Endothelial cell of umbilical vein (primary cell): ENCODE measurements at regions not wholly inside any gene's neighbourhood (a gene's known extent, or its start where the extent isn't known, plus 50 kb on each side); places are given as distances from the start of the nearest gene placed in this dataset.

ENCODE experiments used
- BruUV-seq: library from RNA; stranded (reverse); fragments of 400-500 nt; replicated peaks from 2 replicates; lab custom pipeline; 2021; lab: Mats Ljungman, UMichigan
- CTCF ChIA-PET: fragments of 300-600, 350-600 bp; sonication (Branson Sonifier 250); formaldehyde crosslinking; loops from one replicate; lab custom pipeline; 2021; ENCODE audit warnings: antibody characterized with exemption, inconsistent platforms; lab: Charles Lee
- POLR2A ChIA-PET: fragments of 300-600, 350-600 bp; sonication (Branson Sonifier 250); formaldehyde crosslinking; loops from one replicate; lab custom pipeline; 2021; ENCODE audit warnings: antibody characterized with exemption, inconsistent platforms; lab: Charles Lee
- DNase-seq: peaks from one replicate; pipeline ENCODE4 v3.0.0-alpha.2; 2011; ENCODE audit warnings: low read depth, low spot score
- FAIRE-seq: peaks from 2 replicates; lab custom pipeline; 2011; peaks lifted over from hg19 to GRCh38; lab: Jason Lieb, UNC
- H2AFZ ChIP-seq: 2 replicates; pipeline ENCODE4 v1.6.0; 2012; ENCODE audit warnings: low read depth, low read length, control low read depth, inconsistent platforms
- H3K27ac ChIP-seq: 2 replicates; pipeline ENCODE4 v1.5.1; 2011; ENCODE audit warnings: low read depth, mild to moderate bottlenecking, control low read depth, low read length, moderate library complexity; ENCODE audit not compliant: insufficient read depth
- H3K27me3 ChIP-seq, 2 experiments: 2 replicates each; pipeline versions ENCODE4 v1.6.0 to v1.6.1; 2011; ENCODE audit warnings: low read length in 2 of 2, mixed read lengths in 1 of 2; ENCODE audit not compliant: control insufficient read depth in 2 of 2, insufficient read depth in 2 of 2
- H3K36me3 ChIP-seq, 2 experiments: 2 replicates in 1 of 2; 3 replicates in 1 of 2; pipeline ENCODE4 v1.5.1; 2011; ENCODE audit warnings: low read length in 2 of 2, mild to moderate bottlenecking in 1 of 2, moderate library complexity in 1 of 2; ENCODE audit not compliant: control insufficient read depth in 2 of 2, insufficient read depth in 2 of 2; ENCODE audit errors: extremely low read depth in 1 of 2
- H3K4me1 ChIP-seq: 3 replicates; pipeline ENCODE4 v1.5.1; 2011; ENCODE audit warnings: mild to moderate bottlenecking, low read length; ENCODE audit not compliant: control insufficient read depth, insufficient read depth; ENCODE audit errors: extremely low read depth
- H3K4me2 ChIP-seq: 2 replicates; pipeline ENCODE4 v1.6.1; 2011; ENCODE audit warnings: low read length, control low read depth, mixed read lengths; ENCODE audit not compliant: insufficient read depth
- H3K4me3 ChIP-seq, 3 experiments: fragments of 200-600 bp in 1 of 3; sonication (generic), shearing (Covaris generic) in 1 of 3; replicated peaks in 1 of 3; 2 replicates each; pipeline ENCODE4 v1.5.1; 2011 to 2016; ENCODE audit warnings: control low read depth in 3 of 3, low read length in 3 of 3, mild to moderate bottlenecking in 2 of 3, inconsistent platforms in 1 of 3, low read depth in 1 of 3, moderate library complexity in 1 of 3; ENCODE audit not compliant: insufficient read depth in 1 of 3
- H3K79me2 ChIP-seq: 2 replicates; pipeline ENCODE4 v1.6.0; 2012; ENCODE audit warnings: low read length, inconsistent platforms; ENCODE audit not compliant: control insufficient read depth, insufficient read depth
- H3K9ac ChIP-seq: replicated peaks from 2 replicates; pipeline ENCODE3; 2011; ENCODE audit warnings: low read length, control low read depth; ENCODE audit not compliant: insufficient read depth; ENCODE audit errors: extremely low read depth
- H3K9me1 ChIP-seq: replicated peaks from 3 replicates; pipeline ENCODE4 v1.6.0; 2011; ENCODE audit warnings: mild to moderate bottlenecking, low read length; ENCODE audit not compliant: control insufficient read depth, insufficient read depth; ENCODE audit errors: extremely low read depth
- H3K9me3 ChIP-seq: replicated peaks from 2 replicates; pipeline ENCODE4 v1.5.1; 2012; ENCODE audit warnings: low read length, inconsistent platforms; ENCODE audit not compliant: control insufficient read depth, insufficient read depth
- H4K20me1 ChIP-seq: replicated peaks from 2 replicates; pipeline ENCODE3; 2011; ENCODE audit warnings: mild to moderate bottlenecking, low read length; ENCODE audit not compliant: control insufficient read depth, insufficient read depth; ENCODE audit errors: extremely low read depth
- CTCF ChIP-seq, 2 donors: IDR thresholded peaks; 1 replicate in 1 of 2; 2 replicates in 1 of 2; pipeline ENCODE4 v1.5.1; 2011; ENCODE audit warnings: low read length in 2 of 2, mild to moderate bottlenecking in 2 of 2, moderate library complexity in 2 of 2, control low read depth in 1 of 2, inconsistent platforms in 1 of 2, low read depth in 1 of 2; ENCODE audit not compliant: insufficient read depth in 1 of 2; ENCODE audit errors: extremely low read depth in 1 of 2
- FOS ChIP-seq: IDR thresholded peaks from 2 replicates; pipeline ENCODE4 v1.6.1; 2011; ENCODE audit warnings: mild to moderate bottlenecking, low read length, moderate library complexity, borderline replicate concordance; ENCODE audit not compliant: insufficient read depth
- JUN ChIP-seq: IDR thresholded peaks from 2 replicates; pipeline ENCODE4 v1.6.1; 2011; ENCODE audit warnings: borderline replicate concordance, low read depth; ENCODE audit not compliant: insufficient read length, insufficient read depth
- dilution Hi-C: fragments of 300-500 bp; cut with MboI; formaldehyde crosslinking; loops from one replicate; pipeline ENCODE4 v1.15.0; 2019; ENCODE audit warnings: low sequenced_read_pairs; ENCODE audit not compliant: extremely low pct_ligation_motif_present
- intact Hi-C: fragments of 100-400 bp; cut with micrococcal nuclease; formaldehyde crosslinking; loops from one replicate; pipeline ENCODE4 v1.10.0; 2022

- POLR2A ChIA-PET: no interaction called here
- Histone ChIP-seq H3K27me3 (peaks cover 9 to 20% of the 10 kb centered on the region in 2 experiments), H3K4me2 (no peak overlapping the region), H3K9me3 (no peaks in the 10 kb centered on the region), H3K79me2 (no peaks in the 10 kb centered on the region), H3K4me3 (no peak overlapping the region), H2AFZ (no peak overlapping the region), H3K27ac (no peak overlapping the region), H3K4me1 (no peaks in the 10 kb centered on the region), H3K36me3 (no peaks in the 10 kb centered on the region), H3K9ac (no peak overlapping the region), H3K9me1 (no peaks in the 10 kb centered on the region), H4K20me1 (no peaks in the 10 kb centered on the region)
- FAIRE-seq (no peak), DNase-seq (no peak)
- no TSS peak for BruUV-seq
- dilution Hi-C loops (no loop called here), intact Hi-C loops (no loop called here)
- CTCF ChIA-PET: interaction anchor here (1.2 kb wide), 1 partner anchor 23 kb away, joined by 3 read pairs; no protein-coding TSS in a partner anchor
- no peak for TF ChIP-seq CTCF (IDR thresholded peaks at IDR 0.05; ENCODE audit: extremely low read depth in 1 of 2, insufficient read depth in 1 of 2, low read depth in 1 of 2, low read length in 2 of 2)
- TF ChIP-seq JUN: no peak
Measured at GRCh38 chr13:99689955-99690354, 188.7 kb downstream of the TM9SF2 start.

- no peak overlapping the region for H3K4me3 ChIP-seq
- no peaks in the 10 kb centered on the region for H3K4me1 ChIP-seq
- TF ChIP-seq FOS: no peak
- no peaks in the 10 kb centered on the region for H3K9me3 ChIP-seq
- BruUV-seq: no TSS peak
- POLR2A ChIA-PET: no interaction called here
- H3K9me1 ChIP-seq: no peaks in the 10 kb centered on the region
- intact Hi-C loops: no loop called here
- H4K20me1 ChIP-seq: no peaks in the 10 kb centered on the region
- CTCF ChIA-PET: interaction anchor here (1.3 to 1.5 kb wide), 3 partner anchors 10 to 77 kb away, joined by 3 to 4 read pairs (median 4); no protein-coding TSS in a partner anchor
- H3K36me3 ChIP-seq: no peaks in the 10 kb centered on the region
- H3K4me2 ChIP-seq: no peak overlapping the region
- no peak overlapping the region for H2AFZ ChIP-seq
- dilution Hi-C loops: no loop called here
- DNase-seq (no peak), FAIRE-seq (no peak)
- peaks cover 9 to 20% of the 10 kb centered on the region in 2 experiments for H3K27me3 ChIP-seq
- no peak overlapping the region for H3K9ac ChIP-seq
- no peak overlapping the region for H3K27ac ChIP-seq
- H3K79me2 ChIP-seq: no peaks in the 10 kb centered on the region
Measured at GRCh38 chr13:99688776-99689175, 187.5 kb downstream of the TM9SF2 start.
